Limb (tissue), 2 donors: ENCODE measurements at regions not wholly inside any gene's neighbourhood (a gene's known extent, or its start where the extent isn't known, plus 50 kb on each side); places are given as distances from the start of the nearest gene placed in this dataset.
"Not testable (repeated sequence)": the region's sequence is repeated elsewhere in the genome, so short reads cannot be mapped to it uniquely, and the experiment has no call there.

Experiments
- DNase-seq, 2 donors: peaks; one replicate each; pipeline ENCODE4 v3.0.0-alpha.2; 2016; ENCODE audit errors: extremely low spot score in 2 of 2

- DNase-seq = no peak
Measured at GRCh38 chr3:69490235-69490634, 104.3 kb upstream of the FRMD4B start.

GRCh38 chr3:69488026-69488425, 102.1 kb upstream of the FRMD4B start:
- no peak for DNase-seq

GRCh38 chr3:69485489-69485888, 99.6 kb upstream of the FRMD4B start:
- no peak for DNase-seq

GRCh38 chr3:69484507-69485393, 98.9 kb upstream of the FRMD4B start:
- DNase-seq = no peak

- DNase-seq = no peak
Measured at GRCh38 chr3:69483449-69483848, 97.6 kb upstream of the FRMD4B start.

- not testable (repeated sequence) for DNase-seq
Measured at GRCh38 chr3:69480986-69481385, 95.1 kb upstream of the FRMD4B start.

GRCh38 chr3:69474186-69474585, 88.3 kb upstream of the FRMD4B start:
- no peak for DNase-seq

- no peak for DNase-seq
Measured at GRCh38 chr3:69472093-69472492, 86.2 kb upstream of the FRMD4B start.

- DNase-seq = no peak
Measured at GRCh38 chr3:69463531-69463930, 77.6 kb upstream of the FRMD4B start.

GRCh38 chr3:69462826-69463100, 76.9 kb upstream of the FRMD4B start:
- DNase-seq = no peak

GRCh38 chr3:69462022-69462825, 76.3 kb upstream of the FRMD4B start:
- DNase-seq = no peak

- no peak for DNase-seq
Measured at GRCh38 chr3:69460034-69460433, 74.1 kb upstream of the FRMD4B start.

- no peak for DNase-seq
Measured at GRCh38 chr3:69458803-69459365, 73.0 kb upstream of the FRMD4B start.

GRCh38 chr3:69456631-69457030, 70.7 kb upstream of the FRMD4B start:
- no peak for DNase-seq

GRCh38 chr3:69454204-69454787, 68.4 kb upstream of the FRMD4B start:
- no peak for DNase-seq

GRCh38 chr3:69452295-69452694, 66.4 kb upstream of the FRMD4B start:
- no peak for DNase-seq

GRCh38 chr3:69451594-69451993, 65.7 kb upstream of the FRMD4B start:
- peak in 1 of 2 donors; percentile 51 for DNase-seq

GRCh38 chr3:69448877-69449276, 63.0 kb upstream of the FRMD4B start:
- no peak for DNase-seq

- no peak for DNase-seq
Measured at GRCh38 chr3:69446402-69447072, 60.6 kb upstream of the FRMD4B start.

- no peak for DNase-seq
Measured at GRCh38 chr3:69445498-69445897, 59.6 kb upstream of the FRMD4B start.

- DNase-seq = no peak
Measured at GRCh38 chr3:69445024-69445423, 59.1 kb upstream of the FRMD4B start.
